Ovary (tissue), 3 donors: ENCODE measurements at regions not wholly inside any gene's neighbourhood (a gene's known extent, or its start where the extent isn't known, plus 50 kb on each side); places are given as distances from the start of the nearest gene placed in this dataset.

Experiments used
- CTCF ChIP-seq, 3 donors: fragments of 450-650 bp in 2 of 3; fragments of 200-600 bp in 1 of 3; IDR thresholded peaks; one replicate each; pipeline versions ENCODE4 v1.5.1 to v1.8.0; 2016 to 2022; ENCODE audit warnings: antibody characterized with exemption in 3 of 3, mild to moderate bottlenecking in 1 of 3
- POLR2A ChIP-seq: fragments of 450-650 bp; IDR thresholded peaks from one replicate; pipeline ENCODE4 v1.6.1; 2017; ENCODE audit warnings: antibody characterized with exemption, mild to moderate bottlenecking, moderate library complexity
- donor health status: DM: no; HTN: no; CAD: no.

DNA sequence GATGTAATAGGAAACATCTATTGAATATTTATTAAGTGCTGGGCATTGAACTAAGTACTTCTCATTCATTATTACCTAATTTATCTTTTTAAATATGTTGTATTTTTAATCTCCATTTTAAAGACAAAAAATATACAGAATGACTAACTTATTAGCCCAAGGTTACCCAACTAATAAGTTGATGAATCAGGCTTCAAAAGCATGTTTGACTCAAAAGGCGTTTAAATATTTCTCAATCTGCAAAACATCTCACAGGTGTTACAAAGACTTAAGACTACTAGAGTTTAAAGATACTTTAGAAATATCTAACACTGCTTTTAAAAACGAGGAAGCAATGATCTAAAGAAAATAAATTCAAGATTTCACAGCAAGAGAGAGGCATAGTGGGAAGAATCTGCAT, 457.4 kb upstream of the DCN start:
- TF ChIP-seq POLR2A (no peak), CTCF (IDR thresholded peaks at IDR 0.05) (no peak)
